ENCODE measurements at regions not wholly inside any gene's neighbourhood (a gene's known extent, or its start where the extent isn't known, plus 50 kb on each side); places are given as distances from the start of the nearest gene placed in this dataset.
A peak's percentile ranks its signal among the peaks of the same experiment; 100 is the strongest.
"Not testable (repeated sequence)": the region's sequence is repeated elsewhere in the genome, so short reads cannot be mapped to it uniquely, and the experiment has no call there.

GRCh38 chr4:128451270-128451905 is 163.8 kb upstream of the PGRMC2 start:
- DNase-seq (ENCODE audit: low spot score), result no peak

GRCh38 chr4:128450326-128451120 is 162.9 kb upstream of the PGRMC2 start:
- DNase-seq (ENCODE audit: low spot score), result no peak

GRCh38 chr4:128449251-128449650 is 161.6 kb upstream of the PGRMC2 start:
- no peak for DNase-seq (ENCODE audit: low spot score)

GRCh38 chr4:128444544-128445302 is 157.1 kb upstream of the PGRMC2 start:
- DNase-seq (ENCODE audit: low spot score), result no peak

- DNase-seq (ENCODE audit: low spot score), result no peak
These were observed 153.3 kb upstream of the PGRMC2 start for GRCh38 chr4:128440923-128441322.

GRCh38 chr4:128437023-128437422 is 149.4 kb upstream of the PGRMC2 start:
- DNase-seq (ENCODE audit: low spot score), result not testable (repeated sequence)

GRCh38 chr4:128429023-128429613 is 141.5 kb upstream of the PGRMC2 start:
- DNase-seq (ENCODE audit: low spot score), result not testable (repeated sequence)

GRCh38 chr4:128428397-128428796 is 140.8 kb upstream of the PGRMC2 start:
- DNase-seq (ENCODE audit: low spot score), result no peak

- DNase-seq (ENCODE audit: low spot score), result peak; percentile 6
These were observed 140.3 kb upstream of the PGRMC2 start for GRCh38 chr4:128427832-128428366.

- DNase-seq (ENCODE audit: low spot score), result no peak
These were observed 137.2 kb upstream of the PGRMC2 start for GRCh38 chr4:128424527-128425497.

- not testable (repeated sequence) for DNase-seq (ENCODE audit: low spot score)
These were observed 134.7 kb upstream of the PGRMC2 start for GRCh38 chr4:128422296-128422695.

GRCh38 chr4:128416921-128417320 is 129.3 kb upstream of the PGRMC2 start:
- DNase-seq (ENCODE audit: low spot score), result no peak

GRCh38 chr4:128410037-128410436 is 122.4 kb upstream of the PGRMC2 start:
- DNase-seq (ENCODE audit: low spot score), result no peak

GRCh38 chr4:128403586-128403985 is 116.0 kb upstream of the PGRMC2 start:
- DNase-seq (ENCODE audit: low spot score), result no peak

GRCh38 chr4:128394778-128395177 is 107.2 kb upstream of the PGRMC2 start:
- no peak for DNase-seq (ENCODE audit: low spot score)

- no peak for DNase-seq (ENCODE audit: low spot score)
These were observed 105.6 kb upstream of the PGRMC2 start for GRCh38 chr4:128393101-128393704.

GRCh38 chr4:128390475-128390996 is 102.9 kb upstream of the PGRMC2 start:
- DNase-seq (ENCODE audit: low spot score), result no peak

- DNase-seq (ENCODE audit: low spot score), result no peak
These were observed 101.2 kb upstream of the PGRMC2 start for GRCh38 chr4:128388796-128389195.

GRCh38 chr4:128388352-128388630 is 100.7 kb upstream of the PGRMC2 start:
- DNase-seq (ENCODE audit: low spot score), result no peak

- no peak for DNase-seq (ENCODE audit: low spot score)
These were observed 100.2 kb upstream of the PGRMC2 start for GRCh38 chr4:128387600-128388351.
